Tibial nerve (tissue), 4 donors: ENCODE measurements at regions not wholly inside any gene's neighbourhood (a gene's known extent, or its start where the extent isn't known, plus 50 kb on each side); places are given as distances from the start of the nearest gene placed in this dataset.
A peak's percentile ranks its signal among the peaks of the same experiment; 100 is the strongest.

ENCODE experiments used
- DNase-seq, 2 donors: peaks; one replicate each; pipeline ENCODE4 v3.0.0-alpha.2; 2019; ENCODE audit warnings: low spot score in 2 of 2
- H3K27ac ChIP-seq, 4 donors: fragments of 200-600 bp; sonication (generic) in 3 of 4; one replicate each; pipeline ENCODE4 v1.5.1; 2017 to 2019; ENCODE audit warnings: mild to moderate bottlenecking in 1 of 4
- H3K27me3 ChIP-seq, 2 donors: fragments of 200-600 bp; sonication (generic) in 1 of 2; one replicate each; pipeline versions ENCODE4 v1.5.1 to v1.6.0; 2017 to 2019
- H3K36me3 ChIP-seq, 3 donors: fragments of 200-600 bp; sonication (generic); one replicate each; pipeline ENCODE4 v1.5.1; 2018 to 2019
- H3K4me1 ChIP-seq, 4 donors: fragments of 200-600 bp; sonication (generic) in 3 of 4; one replicate each; pipeline ENCODE4 v1.5.1; 2017 to 2019
- H3K4me3 ChIP-seq, 4 donors: fragments of 200-600 bp; sonication (generic) in 3 of 4; one replicate each; pipeline ENCODE4 v1.5.1; 2017 to 2019; ENCODE audit warnings: mild to moderate bottlenecking in 1 of 4, moderate library complexity in 1 of 4
- H3K9me3 ChIP-seq, 4 donors: fragments of 200-600 bp; sonication (generic) in 3 of 4; one replicate each; pipeline ENCODE4 v1.5.1; 2017 to 2019
- EP300 ChIP-seq, 2 donors: sonication (generic); formaldehyde crosslinking; IDR thresholded peaks; one replicate each; pipeline ENCODE4 v1.6.1; 2017; ENCODE audit warnings: antibody characterized with exemption in 2 of 2, mild to moderate bottlenecking in 1 of 2
- POLR2A ChIP-seq, 2 donors: fragments of 450-650 bp; IDR thresholded peaks; one replicate each; pipeline ENCODE4 v1.6.1; 2017; ENCODE audit warnings: antibody characterized with exemption in 2 of 2, mild to moderate bottlenecking in 2 of 2, moderate library complexity in 2 of 2
- WGBS, 2 donors: methylation state at CpG; one replicate each; pipeline ENCODE4 v1.1.5; 2018; 5-methylcytosine and 5-hydroxymethylcytosine counted together
- TF ChIP-seq, protein P1 (sequence below), 5 experiments: fragments of 200-600 bp in 3 of 5; fragments of 450-650 bp in 2 of 5; sonication (generic) in 3 of 5; IDR thresholded peaks; one replicate each; pipeline ENCODE4 v1.5.1; 2016 to 2019; ENCODE audit warnings: antibody characterized with exemption in 5 of 5, mild to moderate bottlenecking in 3 of 5, moderate library complexity in 2 of 5

DNA sequence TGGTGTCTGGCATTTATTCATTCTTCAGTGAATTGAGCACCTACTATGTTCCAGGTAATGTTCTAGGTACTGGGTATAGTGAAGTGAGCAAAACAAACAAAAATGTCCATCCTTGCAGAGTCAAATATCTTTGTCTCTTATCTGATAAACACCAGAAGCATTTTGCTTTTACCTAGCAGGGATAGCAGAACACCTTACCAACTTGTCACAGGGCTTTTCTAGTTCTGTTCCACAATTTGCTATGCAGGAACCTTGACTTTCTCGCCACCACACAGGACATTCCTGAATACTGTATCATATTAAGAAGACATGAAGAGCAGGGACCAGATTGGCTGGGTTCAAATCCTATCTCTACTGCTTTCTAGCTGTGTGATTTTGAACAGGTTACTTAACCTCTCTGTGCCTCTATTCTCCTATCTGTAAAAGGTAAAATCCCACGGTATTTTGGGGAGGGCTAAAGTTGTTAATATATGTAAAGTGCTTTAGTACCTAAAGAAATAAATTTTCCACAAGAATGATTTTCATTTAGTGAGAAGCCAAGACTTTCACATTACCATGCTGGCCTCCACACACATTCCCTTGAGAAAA lies 214.5 kb upstream of the S100G start:
- no peaks in the 10 kb centered on the region for H3K36me3 ChIP-seq
- no peak overlapping the region for H3K4me3 ChIP-seq
- DNase-seq = no peak
- 87 to 100% methylated on average over 2 of the region's 2 CpGs for WGBS, 2 donors
- H3K9me3 ChIP-seq = no peaks in the 10 kb centered on the region
- TF ChIP-seq POLR2A (IDR thresholded peaks at IDR 0.05) = no peak
- TF ChIP-seq, protein P1, sequence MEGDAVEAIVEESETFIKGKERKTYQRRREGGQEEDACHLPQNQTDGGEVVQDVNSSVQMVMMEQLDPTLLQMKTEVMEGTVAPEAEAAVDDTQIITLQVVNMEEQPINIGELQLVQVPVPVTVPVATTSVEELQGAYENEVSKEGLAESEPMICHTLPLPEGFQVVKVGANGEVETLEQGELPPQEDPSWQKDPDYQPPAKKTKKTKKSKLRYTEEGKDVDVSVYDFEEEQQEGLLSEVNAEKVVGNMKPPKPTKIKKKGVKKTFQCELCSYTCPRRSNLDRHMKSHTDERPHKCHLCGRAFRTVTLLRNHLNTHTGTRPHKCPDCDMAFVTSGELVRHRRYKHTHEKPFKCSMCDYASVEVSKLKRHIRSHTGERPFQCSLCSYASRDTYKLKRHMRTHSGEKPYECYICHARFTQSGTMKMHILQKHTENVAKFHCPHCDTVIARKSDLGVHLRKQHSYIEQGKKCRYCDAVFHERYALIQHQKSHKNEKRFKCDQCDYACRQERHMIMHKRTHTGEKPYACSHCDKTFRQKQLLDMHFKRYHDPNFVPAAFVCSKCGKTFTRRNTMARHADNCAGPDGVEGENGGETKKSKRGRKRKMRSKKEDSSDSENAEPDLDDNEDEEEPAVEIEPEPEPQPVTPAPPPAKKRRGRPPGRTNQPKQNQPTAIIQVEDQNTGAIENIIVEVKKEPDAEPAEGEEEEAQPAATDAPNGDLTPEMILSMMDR (IDR thresholded peaks at IDR 0.05) = no peak
- no peak for TF ChIP-seq EP300 (IDR thresholded peaks at IDR 0.05)
- peaks cover 0 to 5% of the 10 kb centered on the region in 2 donors for H3K27me3 ChIP-seq
- no peaks in the 10 kb centered on the region for H3K4me1 ChIP-seq
- no peak overlapping the region for H3K27ac ChIP-seq

DNA sequence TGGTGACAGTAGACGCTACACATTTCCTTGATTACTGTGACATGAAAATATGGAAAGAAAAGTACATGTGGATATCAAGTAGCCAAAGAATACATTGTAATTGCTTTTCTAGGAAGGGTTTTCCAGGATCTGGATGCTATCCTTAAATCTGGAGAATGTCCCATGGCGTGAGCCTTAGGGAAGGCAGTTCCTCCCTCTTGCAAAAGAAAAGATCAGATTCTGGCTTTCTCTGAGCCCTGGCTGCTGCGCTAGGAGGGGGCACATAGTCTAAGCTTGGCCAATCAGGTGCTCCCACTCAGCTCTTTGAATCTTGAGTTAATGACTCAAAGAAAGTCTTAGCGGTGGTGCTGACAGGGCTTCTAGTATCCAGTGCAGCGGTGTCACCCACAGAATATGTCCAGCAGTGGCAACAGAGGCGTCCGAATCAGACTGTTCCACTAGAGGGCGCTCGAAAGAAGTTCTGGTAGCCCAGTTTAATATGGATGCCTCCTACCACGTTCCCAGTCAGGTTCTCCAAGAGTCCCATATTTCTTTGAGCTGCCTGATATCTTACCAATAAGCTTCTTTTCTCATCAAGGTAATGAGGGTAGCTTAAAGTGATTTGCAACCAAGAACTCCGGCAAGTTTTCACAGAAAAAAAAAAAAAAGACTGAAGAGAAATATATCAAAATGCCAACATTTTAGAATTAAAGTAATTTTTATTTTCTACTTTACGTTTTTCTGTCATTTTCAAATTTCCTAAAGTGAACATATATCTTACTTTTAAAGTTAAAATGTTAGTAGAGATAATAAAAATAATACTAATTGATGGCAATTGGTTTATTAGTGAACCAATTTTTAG lies 213.4 kb upstream of the S100G start:
- TF ChIP-seq, protein P1 (IDR thresholded peaks at IDR 0.05) = peak; percentile 18 to 58 (median 50)
- TF ChIP-seq EP300 (IDR thresholded peaks at IDR 0.05) = no peak
- 31 to 34% methylated on average over 12 of the region's 12 CpGs for WGBS, 2 donors

DNA sequence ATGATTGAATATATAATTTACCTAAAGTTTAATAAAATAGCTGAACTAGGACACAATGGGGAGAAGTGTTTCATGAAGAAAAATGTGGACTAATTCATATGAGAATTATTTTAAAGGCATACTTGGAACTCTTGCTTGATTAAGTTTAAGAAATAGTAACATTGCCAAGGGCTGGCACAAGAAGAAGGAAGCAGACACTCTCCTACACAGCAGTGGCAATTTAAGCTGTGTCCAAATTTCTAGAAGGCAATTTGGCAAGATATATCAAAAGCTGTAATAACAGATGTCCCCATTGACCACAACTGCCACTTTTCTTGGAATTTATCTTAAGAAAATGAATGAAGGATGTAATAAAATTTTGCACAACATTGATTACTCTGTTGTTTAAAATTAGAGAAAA lies 209.5 kb upstream of the S100G start:
- Histone ChIP-seq H3K4me3 (no peak overlapping the region), H3K27ac (no peak overlapping the region), H3K36me3 (no peaks in the 10 kb centered on the region), H3K4me1 (no peaks in the 10 kb centered on the region), H3K27me3 (peaks cover 0 to 5% of the 10 kb centered on the region in 2 donors), H3K9me3 (no peaks in the 10 kb centered on the region)
- DNase-seq = no peak
- TF ChIP-seq EP300 (IDR thresholded peaks at IDR 0.05) = no peak
- no peak for TF ChIP-seq POLR2A (IDR thresholded peaks at IDR 0.05)
- TF ChIP-seq, protein P1 (IDR thresholded peaks at IDR 0.05) = no peak

More for the DNA sequence above, 213.4 kb upstream of the S100G start:
- Histone ChIP-seq H3K27ac (no peak overlapping the region), H3K9me3 (no peaks in the 10 kb centered on the region), H3K4me3 (no peak overlapping the region), H3K4me1 (no peaks in the 10 kb centered on the region), H3K36me3 (no peaks in the 10 kb centered on the region), H3K27me3 (peaks cover 0 to 5% of the 10 kb centered on the region in 2 donors)
- DNase-seq = peak; percentile 43 to 84

DNA sequence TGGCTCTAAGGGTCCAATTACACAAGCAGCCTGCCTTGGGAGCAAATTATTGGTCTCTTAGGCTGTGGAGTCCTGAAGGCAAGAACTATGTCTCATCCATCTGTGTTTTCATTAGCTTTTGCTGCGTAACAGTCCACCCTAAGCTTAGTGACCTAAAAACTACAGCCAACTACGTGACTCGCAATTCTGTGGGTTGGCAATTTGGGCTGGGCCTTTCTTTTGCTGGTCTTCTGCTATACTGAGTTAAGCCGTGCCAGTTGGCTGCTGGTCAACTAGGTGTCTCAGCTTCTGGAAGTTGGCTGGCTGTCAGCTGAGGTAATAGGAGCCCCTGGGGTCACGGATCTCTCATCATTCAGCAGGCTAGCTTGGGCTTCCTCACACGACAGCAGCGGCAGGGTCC lies 205.6 kb upstream of the S100G start:
- 77% methylated on average over 7 of the region's 7 CpGs; no CpG with 5 or more reads in 1 of the 2 donors for WGBS, 2 donors
- H3K4me3 ChIP-seq = no peak overlapping the region
- no peak overlapping the region for H3K27ac ChIP-seq
- no peaks in the 10 kb centered on the region for H3K36me3 ChIP-seq
- no peaks in the 10 kb centered on the region for H3K4me1 ChIP-seq
- no peak for DNase-seq
- TF ChIP-seq, protein P1 (IDR thresholded peaks at IDR 0.05) = no peak
- TF ChIP-seq EP300 (IDR thresholded peaks at IDR 0.05) (no peak), POLR2A (IDR thresholded peaks at IDR 0.05) (no peak)
- no peaks in the 10 kb centered on the region for H3K27me3 ChIP-seq
- H3K9me3 ChIP-seq = no peaks in the 10 kb centered on the region

DNA sequence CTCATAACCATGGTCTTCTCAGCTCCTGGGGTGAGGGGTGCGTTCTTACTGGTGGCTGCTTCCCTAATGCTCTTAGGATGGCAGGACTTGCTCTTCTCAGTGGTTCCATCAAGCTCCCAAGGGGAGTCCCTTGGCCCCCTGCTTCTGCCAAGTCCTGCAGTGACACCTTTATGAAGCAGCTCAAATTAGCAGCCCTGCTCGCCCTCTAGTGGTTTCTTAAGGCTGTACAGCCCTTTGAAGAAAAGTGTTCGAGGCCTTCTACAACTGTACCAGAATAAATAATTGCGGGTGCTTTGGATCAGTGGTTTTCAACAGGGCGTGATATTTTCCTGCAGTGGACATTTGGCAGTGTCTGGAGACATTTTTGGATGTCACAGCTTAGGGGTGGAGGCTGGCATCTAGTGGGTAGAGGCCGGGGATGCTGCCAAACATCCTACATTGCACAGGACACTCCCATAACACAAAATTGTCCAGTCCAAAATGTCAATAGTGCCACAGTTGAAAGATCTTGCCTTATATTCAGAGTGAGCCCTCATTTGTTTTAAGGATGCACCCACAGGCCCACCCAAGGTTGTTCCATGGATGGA lies 204.7 kb upstream of the S100G start:
- H3K36me3 ChIP-seq = no peaks in the 10 kb centered on the region
- no peaks in the 10 kb centered on the region for H3K27me3 ChIP-seq
- no peaks in the 10 kb centered on the region for H3K4me1 ChIP-seq
- no peak overlapping the region for H3K27ac ChIP-seq
- TF ChIP-seq, protein P1 (IDR thresholded peaks at IDR 0.05) = peak in 4 of 5 experiments; percentile 34 to 71 (median 35)
- TF ChIP-seq POLR2A (IDR thresholded peaks at IDR 0.05) (no peak), EP300 (IDR thresholded peaks at IDR 0.05) (no peak)
- no peaks in the 10 kb centered on the region for H3K9me3 ChIP-seq
- WGBS, 2 donors = 42% methylated on average over 5 to 6 of the region's 6 CpGs
- peak in 1 of 2 donors; percentile 4 for DNase-seq
- H3K4me3 ChIP-seq = no peak overlapping the region
